RWPE2 (cell line): ENCODE measurements at regions not wholly inside any gene's neighbourhood (a gene's known extent, or its start where the extent isn't known, plus 50 kb on each side); places are given as distances from the start of the nearest gene placed in this dataset.
"Not testable (repeated sequence)": the region's sequence is repeated elsewhere in the genome, so short reads cannot be mapped to it uniquely, and the experiment has no call there.

Experiments used
- ATAC-seq: fragments of 200-7000 bp; cut with Tn5 transposase; 3 replicates; pipeline ENCODE4 v1.9.1; 2021; ENCODE audit warnings: low read depth
- DNase-seq: peaks from one replicate; pipeline ENCODE4 v3.0.0-alpha.2; 2020; ENCODE audit warnings: low spot score
- H3K27ac ChIP-seq: fragments of 450-650 bp; 2 replicates; pipeline ENCODE4 v1.5.1; 2017; ENCODE audit warnings: mild to moderate bottlenecking; ENCODE audit not compliant: poor library complexity, severe bottlenecking
- H3K27me3 ChIP-seq: fragments of 250-450 bp; sonication (Bioruptor Pico); 2 replicates; pipeline ENCODE4 v1.5.1; 2021; ENCODE audit warnings: mild to moderate bottlenecking, moderate library complexity; ENCODE audit not compliant: insufficient read depth, poor library complexity, severe bottlenecking
- H3K36me3 ChIP-seq: fragments of 250-450 bp; sonication (Bioruptor Pico); 2 replicates; pipeline ENCODE4 v1.5.1; 2020; ENCODE audit warnings: low read depth, mild to moderate bottlenecking, moderate library complexity
- H3K4me1 ChIP-seq: fragments of 250-450 bp; sonication (Bioruptor Pico); 2 replicates; pipeline ENCODE4 v1.5.1; 2021; ENCODE audit warnings: mild to moderate bottlenecking, moderate library complexity; ENCODE audit not compliant: insufficient read depth, poor library complexity, severe bottlenecking
- H3K4me3 ChIP-seq: fragments of 250-450 bp; sonication (Bioruptor Pico); 2 replicates; pipeline ENCODE4 v1.5.1; 2021; ENCODE audit warnings: mild to moderate bottlenecking, moderate library complexity; ENCODE audit not compliant: severe bottlenecking
- H3K9me3 ChIP-seq: fragments of 250-450 bp; sonication (Bioruptor Pico); 2 replicates; pipeline ENCODE4 v1.5.1; 2021; ENCODE audit warnings: mild to moderate bottlenecking, moderate library complexity; ENCODE audit not compliant: severe bottlenecking
- CTCF ChIP-seq: fragments of 450-650 bp; IDR thresholded peaks from one replicate; pipeline ENCODE4 v1.5.1; 2017; ENCODE audit warnings: mild to moderate bottlenecking, moderate library complexity; ENCODE audit not compliant: poor library complexity, severe bottlenecking

GRCh38 chr6:144957236-144957937 lies 672.3 kb downstream of the UTRN start:
- Histone ChIP-seq H3K4me3 (no peak overlapping the region), H3K27ac (no peak overlapping the region), H3K27me3 (no peaks in the 10 kb centered on the region), H3K36me3 (no peaks in the 10 kb centered on the region), H3K4me1 (no peaks in the 10 kb centered on the region), H3K9me3 (no peaks in the 10 kb centered on the region)
- no peak for TF ChIP-seq CTCF
- DNase-seq (no peak), ATAC-seq (no peak)

GRCh38 chr6:144969154-144969553 lies 684.0 kb downstream of the UTRN start:
- no peak for DNase-seq
- H3K4me1 ChIP-seq: no peaks in the 10 kb centered on the region
- no peak overlapping the region for H3K27ac ChIP-seq
- no peak for ATAC-seq
- H3K36me3 ChIP-seq: no peaks in the 10 kb centered on the region
- H3K9me3 ChIP-seq: no peaks in the 10 kb centered on the region
- no peak for TF ChIP-seq CTCF
- no peak overlapping the region for H3K4me3 ChIP-seq
- H3K27me3 ChIP-seq: no peaks in the 10 kb centered on the region

GRCh38 chr6:144969602-144970272 lies 684.6 kb downstream of the UTRN start:
- ATAC-seq: no peak

GRCh38 chr6:144977250-144977864 lies 692.2 kb downstream of the UTRN start:
- H3K36me3 ChIP-seq, H3K27ac ChIP-seq, H3K4me3 ChIP-seq, H3K4me1 ChIP-seq, H3K27me3 ChIP-seq, DNase-seq, H3K9me3 ChIP-seq: not testable (repeated sequence)
- ATAC-seq: peak; percentile 42; the same call in 1 of the 3 replicates

More at GRCh38 chr6:144969602-144970272, 684.6 kb downstream of the UTRN start:
- Histone ChIP-seq H3K27me3 (no peaks in the 10 kb centered on the region), H3K27ac (no peak overlapping the region), H3K9me3 (no peaks in the 10 kb centered on the region), H3K4me1 (no peaks in the 10 kb centered on the region), H3K36me3 (no peaks in the 10 kb centered on the region), H3K4me3 (no peak overlapping the region)
- TF ChIP-seq CTCF: no peak
- DNase-seq: no peak

- H3K9me3 ChIP-seq: no peaks in the 10 kb centered on the region
- no peak overlapping the region for H3K4me3 ChIP-seq
- no peak overlapping the region for H3K27ac ChIP-seq
- no peaks in the 10 kb centered on the region for H3K4me1 ChIP-seq
- no peak for ATAC-seq
- H3K36me3 ChIP-seq: no peaks in the 10 kb centered on the region
- no peak for TF ChIP-seq CTCF
- no peak for DNase-seq
- H3K27me3 ChIP-seq: no peaks in the 10 kb centered on the region
Observed at GRCh38 chr6:144978208-144978607, 693.1 kb downstream of the UTRN start.
